K562 (cell line): ENCODE measurements at regions not wholly inside any gene's neighbourhood (a gene's known extent, or its start where the extent isn't known, plus 50 kb on each side); places are given as distances from the start of the nearest gene placed in this dataset.

Experiments
- ATAC-seq: fragments of 200-7000 bp; cut with Tn5 transposase; 3 replicates; pipeline ENCODE4 v1.9.1; 2020; ENCODE audit warnings: moderate library complexity
- BruUV-seq: library from RNA; stranded (reverse); fragments of 400-500 nt; replicated peaks from 2 replicates; lab custom pipeline; 2021; lab: Mats Ljungman, UMichigan
- CTCF ChIA-PET: fragments of 300-600 bp; formaldehyde crosslinking; extraction: SDS; loops from one replicate; lab custom pipeline; 2021; ENCODE audit warnings: low intra/inter-chr PET ratio; lab: Yijun Ruan, JAX
- POLR2A ChIA-PET: fragments of 300-600, 350-650 bp; sonication (Branson Sonifier 250); formaldehyde crosslinking; extraction: SDS; loops from one replicate; lab custom pipeline; 2021; ENCODE audit warnings: antibody characterized with exemption, inconsistent platforms; lab: Yijun Ruan, JAX
- DNase-seq, 4 experiments: peaks; one replicate each; pipeline versions ENCODE4 v3.0.0 to v3.0.0-alpha.2; 2011 to 2018; ENCODE audit warnings: low spot score in 3 of 4, mixed read lengths in 3 of 4; ENCODE audit errors: extremely low read depth in 1 of 4
- FAIRE-seq: peaks from 2 replicates; lab custom pipeline; 2011; peaks lifted over from hg19 to GRCh38; lab: Jason Lieb, UNC
- H2AFZ ChIP-seq: 2 replicates; pipeline ENCODE4 v1.6.0; 2011; ENCODE audit warnings: low read depth, low read length, control low read depth, inconsistent platforms
- H3K27ac ChIP-seq: fragments of 200-600 bp; 3 replicates; pipeline ENCODE4 v1.8.0; 2011; ENCODE audit warnings: low read depth, mild to moderate bottlenecking, control low read depth, inconsistent platforms, low read length, moderate library complexity, mixed read lengths; ENCODE audit errors: extremely low read depth
- H3K27me3 ChIP-seq, 2 experiments: fragments of 300-600 bp in 1 of 2; 2 replicates in 1 of 2; 3 replicates in 1 of 2; pipeline versions ENCODE4 v1.6.0 to v1.8.0; 2011; ENCODE audit warnings: inconsistent platforms in 2 of 2, low read length in 2 of 2, mild to moderate bottlenecking in 1 of 2, mixed read lengths in 1 of 2, moderate library complexity in 1 of 2; ENCODE audit not compliant: control insufficient read depth in 2 of 2, insufficient read depth in 2 of 2
- H3K36me3 ChIP-seq: fragments of 300-600 bp; 3 replicates; pipeline ENCODE4 v1.8.0; 2011; ENCODE audit warnings: mild to moderate bottlenecking, low read length, inconsistent platforms; ENCODE audit not compliant: control insufficient read depth, insufficient read depth
- H3K4me1 ChIP-seq, 2 experiments: fragments of 200-600 bp in 1 of 2; replicated peaks in 1 of 2; 2 replicates in 1 of 2; 3 replicates in 1 of 2; pipeline versions ENCODE4 v1.5.1 to v1.8.0; 2011; ENCODE audit warnings: inconsistent platforms in 2 of 2, low read length in 2 of 2, mild to moderate bottlenecking in 1 of 2, mixed read lengths in 1 of 2, moderate library complexity in 1 of 2; ENCODE audit not compliant: control insufficient read depth in 2 of 2, insufficient read depth in 2 of 2
- H3K4me2 ChIP-seq: 2 replicates; pipeline ENCODE4 v1.6.1; 2011; ENCODE audit warnings: low read length, control low read depth, inconsistent platforms, mixed read lengths; ENCODE audit not compliant: insufficient read depth
- H3K4me3 ChIP-seq: fragments of 200-600 bp; sonication (generic), shearing (Covaris generic); 2 replicates; pipeline ENCODE4 v1.5.1; 2016; ENCODE audit warnings: control low read depth, inconsistent platforms
- H3K79me2 ChIP-seq: fragments of 200-600 bp; 3 replicates; pipeline ENCODE4 v1.8.0; 2011; ENCODE audit warnings: low read length, inconsistent platforms; ENCODE audit not compliant: control insufficient read depth, insufficient read depth
- H3K9ac ChIP-seq, 2 experiments: 2 replicates each; pipeline versions ENCODE4 v1.6.0 to v1.6.1; 2011; ENCODE audit warnings: low read depth in 2 of 2, low read length in 2 of 2, control low read depth in 1 of 2, inconsistent platforms in 1 of 2, mild to moderate bottlenecking in 1 of 2, mixed read lengths in 1 of 2; ENCODE audit not compliant: insufficient read depth in 1 of 2
- H3K9me1 ChIP-seq: one replicate; pipeline ENCODE4 v1.6.0; 2011; ENCODE audit warnings: inconsistent platforms, mild to moderate bottlenecking, low read length, moderate library complexity; ENCODE audit not compliant: control insufficient read depth, insufficient read depth
- H3K9me3 ChIP-seq: replicated peaks from 2 replicates; pipeline ENCODE4 v1.5.1; 2011; ENCODE audit warnings: low read depth, low read length, inconsistent platforms; ENCODE audit not compliant: control insufficient read depth, insufficient read depth
- H4K20me1 ChIP-seq: replicated peaks from 2 replicates; pipeline ENCODE4 v1.6.1; 2011; ENCODE audit warnings: low read length, inconsistent platforms, mixed read lengths; ENCODE audit not compliant: control insufficient read depth, insufficient read depth
- BMI1 ChIP-seq: fragments of 150-350 bp; IDR thresholded peaks from 2 replicates; pipeline ENCODE4 v1.6.1; 2014; ENCODE audit warnings: low read length
- CXXC5 ChIP-seq: fragments of 250-450 bp; sonication (Bioruptor Pico); IDR thresholded peaks from 2 replicates; pipeline ENCODE4 v1.8.0; 2022; ENCODE audit warnings: inconsistent platforms, mild to moderate bottlenecking, moderate library complexity
- WGBS: fragments of 100-300 bp; shearing (Covaris generic); methylation state at CpG from one replicate; pipeline ENCODE4 v1.1.6; 2016; ENCODE audit warnings: low coverage, mixed read lengths; ENCODE audit not compliant: insufficient coverage; ENCODE audit errors: missing lambda C conversion rate; 5-methylcytosine and 5-hydroxymethylcytosine counted together
- in situ Hi-C: fragments of 300-500 bp; cut with MboI; formaldehyde crosslinking; loops from 4 replicates; pipeline ENCODE4 v1.15.0; 2018; ENCODE audit warnings: inconsistent platforms, mixed read lengths
- intact Hi-C: fragments of 100-400 bp; cut with micrococcal nuclease; formaldehyde crosslinking; loops from 2 replicates; pipeline ENCODE4 v1.14.2; 2022
- TF ChIP-seq, protein P1 (sequence below): fragments of 450-650 bp; IDR thresholded peaks from 2 replicates; pipeline ENCODE4 v1.6.1; 2016; ENCODE audit warnings: low read depth
- TF ChIP-seq, protein P2 (sequence below): fragments of 250-450 bp; sonication (Bioruptor Pico); IDR thresholded peaks from 2 replicates; pipeline ENCODE4 v1.4.0; 2020; ENCODE audit warnings: mild to moderate bottlenecking, moderate library complexity

GRCh38 chr7:9407816-9408215, 974.4 kb downstream of the NXPH1 start:
- no peaks in the 10 kb centered on the region for H3K4me1 ChIP-seq
- FAIRE-seq (no peak), ATAC-seq (no peak), DNase-seq (no peak)
- WGBS, result 0% methylated on average over 4 of the region's 4 CpGs
- no peaks in the 10 kb centered on the region for H4K20me1 ChIP-seq
- in situ Hi-C loops (no loop called here), intact Hi-C loops (no loop called here)
- H3K79me2 ChIP-seq, result no peaks in the 10 kb centered on the region
- H3K4me2 ChIP-seq, result no peak overlapping the region
- no peaks in the 10 kb centered on the region for H3K9me3 ChIP-seq
- POLR2A ChIA-PET, result no interaction called here
- H3K27me3 ChIP-seq, result no peaks in the 10 kb centered on the region
- CTCF ChIA-PET, result no interaction called here
- no peak overlapping the region for H3K9ac ChIP-seq
- BruUV-seq, result no TSS peak
- H3K9me1 ChIP-seq, result no peaks in the 10 kb centered on the region
- no peaks in the 10 kb centered on the region for H3K36me3 ChIP-seq
- H3K4me3 ChIP-seq, result no peak overlapping the region
- no peak overlapping the region for H2AFZ ChIP-seq
- TF ChIP-seq BMI1 (no peak), CXXC5 (CRISPR knock-in tag) (no peak)
- TF ChIP-seq, protein P1, sequence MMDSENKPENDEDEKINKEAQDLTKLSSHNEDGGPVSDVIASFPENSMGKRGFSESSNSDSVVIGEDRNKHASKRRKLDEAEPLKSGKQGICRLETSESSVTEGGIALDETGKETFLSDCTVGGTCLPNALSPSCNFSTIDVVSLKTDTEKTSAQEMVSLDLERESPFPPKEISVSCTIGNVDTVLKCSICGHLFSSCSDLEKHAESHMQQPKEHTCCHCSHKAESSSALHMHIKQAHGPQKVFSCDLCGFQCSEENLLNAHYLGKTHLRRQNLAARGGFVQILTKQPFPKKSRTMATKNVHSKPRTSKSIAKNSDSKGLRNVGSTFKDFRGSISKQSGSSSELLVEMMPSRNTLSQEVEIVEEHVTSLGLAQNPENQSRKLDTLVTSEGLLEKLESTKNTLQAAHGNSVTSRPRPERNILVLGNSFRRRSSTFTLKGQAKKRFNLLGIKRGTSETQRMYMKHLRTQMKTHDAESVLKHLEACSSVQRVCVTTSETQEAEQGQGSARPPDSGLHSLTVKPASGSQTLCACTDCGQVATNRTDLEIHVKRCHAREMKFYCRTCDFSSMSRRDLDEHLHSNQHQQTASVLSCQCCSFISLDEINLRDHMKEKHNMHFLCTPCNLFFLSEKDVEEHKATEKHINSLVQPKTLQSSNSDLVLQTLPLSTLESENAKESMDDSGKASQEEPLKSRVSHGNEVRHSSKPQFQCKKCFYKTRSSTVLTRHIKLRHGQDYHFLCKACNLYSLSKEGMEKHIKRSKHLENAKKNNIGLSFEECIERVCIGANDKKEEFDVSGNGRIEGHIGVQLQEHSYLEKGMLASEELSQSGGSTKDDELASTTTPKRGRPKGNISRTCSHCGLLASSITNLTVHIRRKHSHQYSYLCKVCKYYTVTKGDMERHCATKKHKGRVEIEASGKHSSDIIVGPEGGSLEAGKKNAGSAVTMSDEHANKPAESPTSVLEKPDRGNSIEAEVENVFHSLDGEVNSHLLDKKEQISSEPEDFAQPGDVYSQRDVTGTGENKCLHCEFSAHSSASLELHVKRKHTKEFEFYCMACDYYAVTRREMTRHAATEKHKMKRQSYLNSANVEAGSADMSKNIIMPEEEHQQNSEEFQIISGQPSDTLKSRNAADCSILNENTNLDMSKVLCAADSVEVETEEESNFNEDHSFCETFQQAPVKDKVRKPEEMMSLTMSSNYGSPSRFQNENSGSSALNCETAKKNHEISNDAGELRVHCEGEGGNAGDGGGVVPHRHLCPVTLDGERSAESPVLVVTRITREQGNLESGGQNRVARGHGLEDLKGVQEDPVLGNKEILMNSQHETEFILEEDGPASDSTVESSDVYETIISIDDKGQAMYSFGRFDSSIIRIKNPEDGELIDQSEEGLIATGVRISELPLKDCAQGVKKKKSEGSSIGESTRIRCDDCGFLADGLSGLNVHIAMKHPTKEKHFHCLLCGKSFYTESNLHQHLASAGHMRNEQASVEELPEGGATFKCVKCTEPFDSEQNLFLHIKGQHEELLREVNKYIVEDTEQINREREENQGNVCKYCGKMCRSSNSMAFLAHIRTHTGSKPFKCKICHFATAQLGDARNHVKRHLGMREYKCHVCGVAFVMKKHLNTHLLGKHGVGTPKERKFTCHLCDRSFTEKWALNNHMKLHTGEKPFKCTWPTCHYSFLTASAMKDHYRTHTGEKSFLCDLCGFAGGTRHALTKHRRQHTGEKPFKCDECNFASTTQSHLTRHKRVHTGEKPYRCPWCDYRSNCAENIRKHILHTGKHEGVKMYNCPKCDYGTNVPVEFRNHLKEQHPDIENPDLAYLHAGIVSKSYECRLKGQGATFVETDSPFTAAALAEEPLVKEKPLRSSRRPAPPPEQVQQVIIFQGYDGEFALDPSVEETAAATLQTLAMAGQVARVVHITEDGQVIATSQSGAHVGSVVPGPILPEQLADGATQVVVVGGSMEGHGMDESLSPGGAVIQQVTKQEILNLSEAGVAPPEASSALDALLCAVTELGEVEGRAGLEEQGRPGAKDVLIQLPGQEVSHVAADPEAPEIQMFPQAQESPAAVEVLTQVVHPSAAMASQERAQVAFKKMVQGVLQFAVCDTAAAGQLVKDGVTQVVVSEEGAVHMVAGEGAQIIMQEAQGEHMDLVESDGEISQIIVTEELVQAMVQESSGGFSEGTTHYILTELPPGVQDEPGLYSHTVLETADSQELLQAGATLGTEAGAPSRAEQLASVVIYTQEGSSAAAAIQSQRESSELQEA, result no peak
- TF ChIP-seq, protein P2, sequence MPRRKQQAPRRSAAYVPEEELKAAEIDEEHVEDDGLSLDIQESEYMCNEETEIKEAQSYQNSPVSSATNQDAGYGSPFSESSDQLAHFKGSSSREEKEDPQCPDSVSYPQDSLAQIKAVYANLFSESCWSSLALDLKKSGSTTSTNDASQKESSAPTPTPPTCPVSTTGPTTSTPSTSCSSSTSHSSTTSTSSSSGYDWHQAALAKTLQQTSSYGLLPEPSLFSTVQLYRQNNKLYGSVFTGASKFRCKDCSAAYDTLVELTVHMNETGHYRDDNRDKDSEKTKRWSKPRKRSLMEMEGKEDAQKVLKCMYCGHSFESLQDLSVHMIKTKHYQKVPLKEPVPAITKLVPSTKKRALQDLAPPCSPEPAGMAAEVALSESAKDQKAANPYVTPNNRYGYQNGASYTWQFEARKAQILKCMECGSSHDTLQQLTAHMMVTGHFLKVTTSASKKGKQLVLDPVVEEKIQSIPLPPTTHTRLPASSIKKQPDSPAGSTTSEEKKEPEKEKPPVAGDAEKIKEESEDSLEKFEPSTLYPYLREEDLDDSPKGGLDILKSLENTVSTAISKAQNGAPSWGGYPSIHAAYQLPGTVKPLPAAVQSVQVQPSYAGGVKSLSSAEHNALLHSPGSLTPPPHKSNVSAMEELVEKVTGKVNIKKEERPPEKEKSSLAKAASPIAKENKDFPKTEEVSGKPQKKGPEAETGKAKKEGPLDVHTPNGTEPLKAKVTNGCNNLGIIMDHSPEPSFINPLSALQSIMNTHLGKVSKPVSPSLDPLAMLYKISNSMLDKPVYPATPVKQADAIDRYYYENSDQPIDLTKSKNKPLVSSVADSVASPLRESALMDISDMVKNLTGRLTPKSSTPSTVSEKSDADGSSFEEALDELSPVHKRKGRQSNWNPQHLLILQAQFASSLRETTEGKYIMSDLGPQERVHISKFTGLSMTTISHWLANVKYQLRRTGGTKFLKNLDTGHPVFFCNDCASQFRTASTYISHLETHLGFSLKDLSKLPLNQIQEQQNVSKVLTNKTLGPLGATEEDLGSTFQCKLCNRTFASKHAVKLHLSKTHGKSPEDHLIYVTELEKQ (CRISPR knock-in tag), result no peak
- no peak overlapping the region for H3K27ac ChIP-seq
